CD14-positive monocyte (primary cell): ENCODE measurements at regions not wholly inside any gene's neighbourhood (a gene's known extent, or its start where the extent isn't known, plus 50 kb on each side); places are given as distances from the start of the nearest gene placed in this dataset.

ENCODE experiments used
- DNase-seq, 3 donors: peaks; one replicate each; pipeline ENCODE4 v3.0.0-alpha.2; 2011 to 2022
- H2AFZ ChIP-seq: 2 replicates; pipeline ENCODE4 v1.6.0; 2012; ENCODE audit warnings: mild to moderate bottlenecking, low read depth, low read length, inconsistent platforms; ENCODE audit not compliant: insufficient read depth, poor library complexity, severe bottlenecking
- H3K27ac ChIP-seq, 2 donors: 1 replicate in 1 of 2; 2 replicates in 1 of 2; pipeline ENCODE4 v1.5.1; 2012 to 2013; ENCODE audit warnings: low read length in 2 of 2, control low read depth in 1 of 2, inconsistent platforms in 1 of 2, low read depth in 1 of 2, mild to moderate bottlenecking in 1 of 2
- H3K27me3 ChIP-seq, 2 donors: one replicate each; pipeline versions ENCODE4 v1.6.0 to v1.6.1; 2011 to 2013; ENCODE audit warnings: low read length in 2 of 2; ENCODE audit not compliant: control insufficient read depth in 2 of 2, insufficient read depth in 2 of 2
- H3K36me3 ChIP-seq, 2 donors: replicated peaks in 1 of 2; 1 replicate in 1 of 2; 2 replicates in 1 of 2; pipeline versions ENCODE4 v1.5.1 to v1.6.1; 2012 to 2013; ENCODE audit warnings: low read length in 2 of 2, control low read depth in 1 of 2, inconsistent platforms in 1 of 2, mild to moderate bottlenecking in 1 of 2; ENCODE audit not compliant: insufficient read depth in 2 of 2, control insufficient read depth in 1 of 2
- H3K4me1 ChIP-seq, 2 donors: 1 replicate in 1 of 2; 2 replicates in 1 of 2; pipeline versions ENCODE4 v1.5.1 to v1.6.1; 2012 to 2013; ENCODE audit warnings: low read length in 2 of 2, control low read depth in 1 of 2, inconsistent platforms in 1 of 2, mild to moderate bottlenecking in 1 of 2, moderate library complexity in 1 of 2; ENCODE audit not compliant: insufficient read depth in 2 of 2, control insufficient read depth in 1 of 2
- H3K4me2 ChIP-seq: replicated peaks from 2 replicates; pipeline ENCODE3; 2012; ENCODE audit warnings: low read length, moderate library complexity, mild to moderate bottlenecking; ENCODE audit not compliant: poor library complexity, severe bottlenecking; ENCODE audit errors: extremely low read depth
- H3K4me3 ChIP-seq, 3 experiments: fragments of 200-600 bp in 1 of 3; sonication (generic) in 1 of 3; replicated peaks in 1 of 3; 1 replicate in 2 of 3; 2 replicates in 1 of 3; pipeline ENCODE4 v1.5.1; 2011 to 2013; ENCODE audit warnings: low read length in 3 of 3, mild to moderate bottlenecking in 3 of 3, control low read depth in 2 of 3, low read depth in 2 of 3, inconsistent platforms in 1 of 3, moderate library complexity in 1 of 3
- H3K79me2 ChIP-seq: 2 replicates; pipeline ENCODE4 v1.6.0; 2012; ENCODE audit warnings: mild to moderate bottlenecking, control low read depth, inconsistent platforms, low read length, moderate library complexity; ENCODE audit not compliant: insufficient read depth
- H3K9ac ChIP-seq: 2 replicates; pipeline ENCODE4 v1.6.0; 2017; ENCODE audit warnings: low read length, mild to moderate bottlenecking; ENCODE audit not compliant: insufficient read depth, poor library complexity, severe bottlenecking
- H3K9me3 ChIP-seq, 2 donors: replicated peaks in 1 of 2; 1 replicate in 1 of 2; 2 replicates in 1 of 2; pipeline versions ENCODE4 v1.5.1 to v1.6.1; 2012 to 2013; ENCODE audit warnings: low read length in 2 of 2, control low read depth in 1 of 2; ENCODE audit not compliant: control insufficient read depth in 1 of 2, insufficient read depth in 1 of 2
- H4K20me1 ChIP-seq: 2 replicates; pipeline ENCODE4 v1.6.0; 2012; ENCODE audit warnings: mild to moderate bottlenecking, low read length, control low read depth, moderate library complexity; ENCODE audit not compliant: insufficient read depth
- H3K27ac Mint-ChIP-seq, 7 donors: one replicate each; pipeline ENCODE4 v1.8.0; 2020; ENCODE audit warnings: mild to moderate bottlenecking in 7 of 7, mixed read lengths in 7 of 7, moderate library complexity in 6 of 7, inconsistent platforms in 2 of 7
- H3K27me3 Mint-ChIP-seq, 3 donors: one replicate each; pipeline ENCODE4 v1.8.0; 2021 to 2022; ENCODE audit warnings: low read depth in 3 of 3, mild to moderate bottlenecking in 3 of 3, mixed read lengths in 3 of 3, moderate library complexity in 3 of 3, inconsistent platforms in 1 of 3
- H3K36me3 Mint-ChIP-seq, 2 donors: one replicate each; pipeline ENCODE4 v1.8.0; 2020; ENCODE audit warnings: mixed read lengths in 2 of 2, inconsistent platforms in 1 of 2, mild to moderate bottlenecking in 1 of 2
- H3K4me1 Mint-ChIP-seq: one replicate; pipeline ENCODE4 v1.8.0; 2020; ENCODE audit warnings: mild to moderate bottlenecking, mixed read lengths
- H3K4me3 Mint-ChIP-seq, 2 donors: one replicate each; pipeline ENCODE4 v1.8.0; 2020; ENCODE audit warnings: mild to moderate bottlenecking in 2 of 2, mixed read lengths in 2 of 2, moderate library complexity in 1 of 2
- H3K9me3 Mint-ChIP-seq, 7 donors: one replicate each; pipeline ENCODE4 v1.8.0; 2020 to 2022; ENCODE audit warnings: mixed read lengths in 7 of 7, mild to moderate bottlenecking in 6 of 7, moderate library complexity in 6 of 7, inconsistent platforms in 2 of 7
- WGBS: methylation state at CpG from one replicate; pipeline ENCODE4 v1.1.5; 2013; ENCODE audit warnings: missing lambda C conversion rate; ENCODE audit not compliant: insufficient coverage; 5-methylcytosine and 5-hydroxymethylcytosine counted together
- intact Hi-C, 2 donors: fragments of 100-400 bp; cut with micrococcal nuclease; formaldehyde crosslinking; loops; one replicate each; pipeline versions ENCODE4 v1.15.0 to v1.15.1; 2023
- TF ChIP-seq, protein P1 (sequence below): fragments of 200-600 bp; IDR thresholded peaks from one replicate; pipeline ENCODE4 v1.8.0; 2022; ENCODE audit warnings: antibody characterized with exemption, mild to moderate bottlenecking

DNA sequence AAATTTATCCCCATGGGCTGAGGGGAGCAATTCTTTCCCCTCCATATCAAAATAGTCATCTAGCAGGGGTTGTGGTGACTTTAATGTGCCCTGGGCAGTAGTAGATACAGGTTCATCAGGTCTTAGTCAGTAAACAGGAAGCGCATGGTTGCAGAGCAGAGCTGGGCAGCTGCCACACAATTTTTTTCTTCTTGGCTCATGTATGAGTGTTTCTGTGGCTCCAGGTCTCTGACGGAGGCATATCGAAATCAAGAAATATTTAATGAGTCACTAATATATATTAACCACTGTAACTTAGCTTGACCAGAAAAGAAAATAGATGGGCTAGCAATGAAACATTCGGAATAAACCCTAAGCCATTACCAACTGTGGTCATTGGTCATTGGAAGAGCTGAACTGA lies 68.4 kb upstream of the UBL3 start:
- Mint-ChIP-seq H3K27me3 (no peaks in the 10 kb centered on the region), H3K9me3 (peaks cover 4 to 19% (median 9%) of the 10 kb centered on the region in 7 donors), H3K36me3 (no peaks in the 10 kb centered on the region), H3K4me1 (peaks cover 5% of the 10 kb centered on the region), H3K4me3 (no peak overlapping the region), H3K27ac (no peak overlapping the region)
- no peak overlapping the region for H3K4me2 ChIP-seq
- TF ChIP-seq, protein P1, sequence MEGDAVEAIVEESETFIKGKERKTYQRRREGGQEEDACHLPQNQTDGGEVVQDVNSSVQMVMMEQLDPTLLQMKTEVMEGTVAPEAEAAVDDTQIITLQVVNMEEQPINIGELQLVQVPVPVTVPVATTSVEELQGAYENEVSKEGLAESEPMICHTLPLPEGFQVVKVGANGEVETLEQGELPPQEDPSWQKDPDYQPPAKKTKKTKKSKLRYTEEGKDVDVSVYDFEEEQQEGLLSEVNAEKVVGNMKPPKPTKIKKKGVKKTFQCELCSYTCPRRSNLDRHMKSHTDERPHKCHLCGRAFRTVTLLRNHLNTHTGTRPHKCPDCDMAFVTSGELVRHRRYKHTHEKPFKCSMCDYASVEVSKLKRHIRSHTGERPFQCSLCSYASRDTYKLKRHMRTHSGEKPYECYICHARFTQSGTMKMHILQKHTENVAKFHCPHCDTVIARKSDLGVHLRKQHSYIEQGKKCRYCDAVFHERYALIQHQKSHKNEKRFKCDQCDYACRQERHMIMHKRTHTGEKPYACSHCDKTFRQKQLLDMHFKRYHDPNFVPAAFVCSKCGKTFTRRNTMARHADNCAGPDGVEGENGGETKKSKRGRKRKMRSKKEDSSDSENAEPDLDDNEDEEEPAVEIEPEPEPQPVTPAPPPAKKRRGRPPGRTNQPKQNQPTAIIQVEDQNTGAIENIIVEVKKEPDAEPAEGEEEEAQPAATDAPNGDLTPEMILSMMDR: no peak
- no peak overlapping the region for H2AFZ ChIP-seq
- H3K27ac ChIP-seq: no peak overlapping the region
- H3K9me3 ChIP-seq: peaks cover 6 to 11% of the 10 kb centered on the region in 2 donors
- no peak overlapping the region for H3K9ac ChIP-seq
- H4K20me1 ChIP-seq: no peaks in the 10 kb centered on the region
- intact Hi-C loops: no loop called here
- no peaks in the 10 kb centered on the region for H3K36me3 ChIP-seq
- no peak for DNase-seq
- WGBS: 100% methylated on average over 1 of the region's 4 CpGs
- H3K4me3 ChIP-seq: no peak overlapping the region
- H3K4me1 ChIP-seq: peaks cover 0 to 5% of the 10 kb centered on the region in 2 donors
- no peaks in the 10 kb centered on the region for H3K27me3 ChIP-seq
- no peaks in the 10 kb centered on the region for H3K79me2 ChIP-seq

DNA sequence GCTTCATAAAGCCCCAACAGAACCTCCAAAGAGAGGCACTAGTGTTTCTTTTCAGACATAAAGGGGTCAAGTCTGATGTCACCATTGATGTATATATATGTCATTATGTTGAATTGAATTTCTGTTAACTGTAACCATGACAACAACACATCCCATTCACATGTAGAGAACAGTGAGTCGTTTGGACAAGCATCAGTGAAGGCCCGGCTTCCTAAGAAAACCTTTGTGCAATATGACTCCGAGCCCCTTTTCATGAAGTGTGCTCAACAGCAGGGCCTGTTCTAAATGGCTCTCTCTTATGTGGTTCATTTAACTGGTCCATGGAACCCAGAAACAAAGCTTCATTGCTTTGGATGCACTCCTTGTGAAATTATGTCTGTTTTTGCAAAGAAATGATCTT lies 67.2 kb upstream of the UBL3 start:
- no peaks in the 10 kb centered on the region for H4K20me1 ChIP-seq
- H3K27ac ChIP-seq: no peak overlapping the region
- H3K9ac ChIP-seq: no peak overlapping the region
- H3K36me3 ChIP-seq: no peaks in the 10 kb centered on the region
- H3K4me2 ChIP-seq: no peak overlapping the region
- intact Hi-C loops: no loop called here
- no peak overlapping the region for H2AFZ ChIP-seq
- Mint-ChIP-seq H3K9me3 (peaks cover 12 to 27% (median 18%) of the 10 kb centered on the region in 7 donors), H3K4me1 (peaks cover 5% of the 10 kb centered on the region), H3K36me3 (no peaks in the 10 kb centered on the region), H3K27ac (no peak overlapping the region), H3K27me3 (no peaks in the 10 kb centered on the region), H3K4me3 (no peak overlapping the region)
- peaks cover 17 to 23% of the 10 kb centered on the region in 2 donors for H3K9me3 ChIP-seq
- no peaks in the 10 kb centered on the region for H3K79me2 ChIP-seq
- WGBS: 93% methylated on average over 2 of the region's 3 CpGs
- DNase-seq: no peak
- H3K4me1 ChIP-seq: peaks cover 0 to 5% of the 10 kb centered on the region in 2 donors
- TF ChIP-seq, protein P1: no peak
- no peak overlapping the region for H3K4me3 ChIP-seq
- no peaks in the 10 kb centered on the region for H3K27me3 ChIP-seq
